Neural cell (in vitro differentiated cells): ENCODE measurements at regions not wholly inside any gene's neighbourhood (a gene's known extent, or its start where the extent isn't known, plus 50 kb on each side); places are given as distances from the start of the nearest gene placed in this dataset.

Experiments used
- RAD21 ChIP-seq: fragments of 450-650 bp; conservative IDR thresholded peaks from 2 replicates; pipeline ENCODE4 v1.6.1; 2014; ENCODE audit warnings: antibody characterized with exemption, mild to moderate bottlenecking, moderate library complexity
- TF ChIP-seq, protein P1 (sequence below): fragments of 450-650 bp; IDR thresholded peaks from 2 replicates; pipeline ENCODE4 v1.5.1; 2014; ENCODE audit warnings: antibody characterized with exemption, mild to moderate bottlenecking, moderate library complexity; ENCODE audit not compliant: poor library complexity, severe bottlenecking

- TF ChIP-seq RAD21, result no peak
- TF ChIP-seq, protein P1, sequence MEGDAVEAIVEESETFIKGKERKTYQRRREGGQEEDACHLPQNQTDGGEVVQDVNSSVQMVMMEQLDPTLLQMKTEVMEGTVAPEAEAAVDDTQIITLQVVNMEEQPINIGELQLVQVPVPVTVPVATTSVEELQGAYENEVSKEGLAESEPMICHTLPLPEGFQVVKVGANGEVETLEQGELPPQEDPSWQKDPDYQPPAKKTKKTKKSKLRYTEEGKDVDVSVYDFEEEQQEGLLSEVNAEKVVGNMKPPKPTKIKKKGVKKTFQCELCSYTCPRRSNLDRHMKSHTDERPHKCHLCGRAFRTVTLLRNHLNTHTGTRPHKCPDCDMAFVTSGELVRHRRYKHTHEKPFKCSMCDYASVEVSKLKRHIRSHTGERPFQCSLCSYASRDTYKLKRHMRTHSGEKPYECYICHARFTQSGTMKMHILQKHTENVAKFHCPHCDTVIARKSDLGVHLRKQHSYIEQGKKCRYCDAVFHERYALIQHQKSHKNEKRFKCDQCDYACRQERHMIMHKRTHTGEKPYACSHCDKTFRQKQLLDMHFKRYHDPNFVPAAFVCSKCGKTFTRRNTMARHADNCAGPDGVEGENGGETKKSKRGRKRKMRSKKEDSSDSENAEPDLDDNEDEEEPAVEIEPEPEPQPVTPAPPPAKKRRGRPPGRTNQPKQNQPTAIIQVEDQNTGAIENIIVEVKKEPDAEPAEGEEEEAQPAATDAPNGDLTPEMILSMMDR, result no peak
These were observed 104.9 kb upstream of the ABCC4 start for GRCh38 chr13:95406176-95406575.
